ENCODE measurements at regions not wholly inside any gene's neighbourhood (a gene's known extent, or its start where the extent isn't known, plus 50 kb on each side); places are given as distances from the start of the nearest gene placed in this dataset.

GRCh38 chr14:44142006-44142405, 365.1 kb downstream of the FSCB start:
- Histone ChIP-seq H3K4me1 (ENCODE audit: control insufficient read depth, extremely low read depth, insufficient read depth, low read length) (no peaks in the 10 kb centered on the region), H2AFZ (ENCODE audit: low read depth, low read length) (no peak overlapping the region)

DNA sequence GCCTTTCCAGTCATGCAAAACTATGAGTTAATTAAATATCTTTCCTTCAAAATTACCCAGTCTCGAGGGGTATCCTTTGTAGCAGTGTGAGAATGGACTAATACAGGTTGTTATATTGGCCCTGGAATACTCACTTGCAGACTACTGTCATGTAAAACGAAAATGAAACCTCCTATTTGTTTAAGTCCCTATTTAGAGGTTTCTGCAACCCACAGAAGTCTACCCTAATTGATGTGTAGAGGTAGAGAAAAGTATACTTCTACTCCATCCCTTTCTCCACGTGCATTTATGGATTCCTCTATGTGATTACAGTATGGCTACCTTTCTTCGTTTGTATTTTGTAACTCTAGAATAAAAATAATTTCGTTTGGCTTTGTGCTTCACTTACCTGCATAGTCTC, 371.1 kb downstream of the FSCB start:
- Histone ChIP-seq H3K4me2 (ENCODE audit: insufficient read depth, low read length) (no peak overlapping the region), H3K4me3 (replicated peaks in 1 of 3; ENCODE audit: insufficient read depth in 1 of 3, low read depth in 1 of 3, low read length in 3 of 3) (no peak overlapping the region), H3K36me3 (ENCODE audit: control insufficient read depth in 2 of 2, extremely low read depth in 1 of 2, insufficient read depth in 2 of 2, low read length in 2 of 2) (no peaks in the 10 kb centered on the region), H3K4me1 (ENCODE audit: control insufficient read depth, extremely low read depth, insufficient read depth, low read length) (no peaks in the 10 kb centered on the region), H2AFZ (ENCODE audit: low read depth, low read length) (no peak overlapping the region), H3K27ac (ENCODE audit: insufficient read depth, low read depth, low read length) (no peak overlapping the region), H3K9me1 (replicated peaks; ENCODE audit: control insufficient read depth, extremely low read depth, insufficient read depth, low read length) (no peaks in the 10 kb centered on the region), H3K9ac (replicated peaks; ENCODE audit: extremely low read depth, insufficient read depth, low read length) (no peak overlapping the region), H4K20me1 (replicated peaks; ENCODE audit: control insufficient read depth, extremely low read depth, insufficient read depth, low read length) (no peaks in the 10 kb centered on the region), H3K27me3 (ENCODE audit: control insufficient read depth in 2 of 2, insufficient read depth in 2 of 2, low read length in 2 of 2) (no peaks in the 10 kb centered on the region), H3K79me2 (ENCODE audit: control insufficient read depth, insufficient read depth, low read length) (no peaks in the 10 kb centered on the region), H3K9me3 (replicated peaks; ENCODE audit: control insufficient read depth, insufficient read depth, low read length) (peaks cover 2% of the 10 kb centered on the region)
- dilution Hi-C loops (cut with MboI; ENCODE audit: extremely low pct_ligation_motif_present, low sequenced_read_pairs) (no loop called here), intact Hi-C loops (cut with micrococcal nuclease) (no loop called here)
- ChIA-PET CTCF (no interaction called here), POLR2A (no interaction called here)
- TF ChIP-seq POLR2A (IDR thresholded peaks at IDR 0.05; ENCODE audit: low read depth, low read length) (no peak), JUN (IDR thresholded peaks at IDR 0.05; ENCODE audit: borderline replicate concordance, insufficient read depth, insufficient read length, low read depth) (no peak), FOS (IDR thresholded peaks at IDR 0.05; ENCODE audit: borderline replicate concordance, insufficient read depth, low read length) (no peak), MAX (IDR thresholded peaks at IDR 0.05; ENCODE audit: insufficient read depth, insufficient read length) (no peak), EZH2 (IDR thresholded peaks at IDR 0.05; ENCODE audit: borderline replicate concordance, low read depth, low read length, severe bottlenecking) (no peak), GATA2 (IDR thresholded peaks at IDR 0.05; ENCODE audit: insufficient read depth, insufficient read length, low read depth, low read length) (no peak), CTCF (IDR thresholded peaks at IDR 0.05; ENCODE audit: extremely low read depth in 1 of 2, insufficient read depth in 1 of 2, low read depth in 1 of 2, low read length in 2 of 2) (no peak), POLR2AphosphoS5 (IDR thresholded peaks at IDR 0.05; ENCODE audit: insufficient read depth, low read depth, low read length) (no peak), MYC (IDR thresholded peaks at IDR 0.05; ENCODE audit: low read depth, low read length) (no peak)
- DNase-seq (ENCODE audit: low read depth, low spot score): no peak
- FAIRE-seq: no peak
- no TSS peak for BruUV-seq (replicated peaks)

More at GRCh38 chr14:44142006-44142405, 365.1 kb downstream of the FSCB start:
- intact Hi-C loops (cut with micrococcal nuclease): no loop called here
- Histone ChIP-seq H3K4me3 (replicated peaks in 1 of 3; ENCODE audit: insufficient read depth in 1 of 3, low read depth in 1 of 3, low read length in 3 of 3) (no peak overlapping the region), H3K9me1 (replicated peaks; ENCODE audit: control insufficient read depth, extremely low read depth, insufficient read depth, low read length) (no peaks in the 10 kb centered on the region), H3K36me3 (ENCODE audit: control insufficient read depth in 2 of 2, extremely low read depth in 1 of 2, insufficient read depth in 2 of 2, low read length in 2 of 2) (no peaks in the 10 kb centered on the region), H3K4me2 (ENCODE audit: insufficient read depth, low read length) (no peak overlapping the region), H3K79me2 (ENCODE audit: control insufficient read depth, insufficient read depth, low read length) (no peaks in the 10 kb centered on the region), H3K27ac (ENCODE audit: insufficient read depth, low read depth, low read length) (no peak overlapping the region), H4K20me1 (replicated peaks; ENCODE audit: control insufficient read depth, extremely low read depth, insufficient read depth, low read length) (no peaks in the 10 kb centered on the region), H3K9ac (replicated peaks; ENCODE audit: extremely low read depth, insufficient read depth, low read length) (no peak overlapping the region), H3K9me3 (replicated peaks; ENCODE audit: control insufficient read depth, insufficient read depth, low read length) (peaks cover 5% of the 10 kb centered on the region), H3K27me3 (ENCODE audit: control insufficient read depth in 2 of 2, insufficient read depth in 2 of 2, low read length in 2 of 2) (no peaks in the 10 kb centered on the region)
- ChIA-PET CTCF (no interaction called here), POLR2A (no interaction called here)
- TF ChIP-seq JUN (IDR thresholded peaks at IDR 0.05; ENCODE audit: borderline replicate concordance, insufficient read depth, insufficient read length, low read depth) (no peak), FOS (IDR thresholded peaks at IDR 0.05; ENCODE audit: borderline replicate concordance, insufficient read depth, low read length) (no peak), MYC (IDR thresholded peaks at IDR 0.05; ENCODE audit: low read depth, low read length) (no peak), MAX (IDR thresholded peaks at IDR 0.05; ENCODE audit: insufficient read depth, insufficient read length) (no peak), POLR2AphosphoS5 (IDR thresholded peaks at IDR 0.05; ENCODE audit: insufficient read depth, low read depth, low read length) (no peak)
- no TSS peak for BruUV-seq (replicated peaks)
- FAIRE-seq (no peak), DNase-seq (ENCODE audit: low read depth, low spot score) (no peak)
- dilution Hi-C loops (cut with MboI; ENCODE audit: extremely low pct_ligation_motif_present, low sequenced_read_pairs): no loop called here

All from endothelial cell of umbilical vein (primary cell).